PC-9 (cell line): ENCODE measurements at regions not wholly inside any gene's neighbourhood (a gene's known extent, or its start where the extent isn't known, plus 50 kb on each side); places are given as distances from the start of the nearest gene placed in this dataset.

Experiments
- CTCF ChIP-seq: fragments of 200-600 bp; sonication (generic); conservative IDR thresholded peaks from 2 replicates; pipeline ENCODE4 v1.6.1; 2017; ENCODE audit warnings: mixed run types, antibody characterized with exemption, mild to moderate bottlenecking, moderate library complexity
- EZH2 ChIP-seq: fragments of 200-600 bp; sonication (generic); IDR thresholded peaks from 2 replicates; pipeline ENCODE4 v1.8.0; 2017; ENCODE audit warnings: antibody characterized with exemption, low read depth

- TF ChIP-seq CTCF (no peak), EZH2 (no peak)
These were observed 120.5 kb upstream of the RUNX1 start for GRCh38 chr21:35169574-35169973.
